ENCODE measurements at regions not wholly inside any gene's neighbourhood (a gene's known extent, or its start where the extent isn't known, plus 50 kb on each side); places are given as distances from the start of the nearest gene placed in this dataset.

DNA sequence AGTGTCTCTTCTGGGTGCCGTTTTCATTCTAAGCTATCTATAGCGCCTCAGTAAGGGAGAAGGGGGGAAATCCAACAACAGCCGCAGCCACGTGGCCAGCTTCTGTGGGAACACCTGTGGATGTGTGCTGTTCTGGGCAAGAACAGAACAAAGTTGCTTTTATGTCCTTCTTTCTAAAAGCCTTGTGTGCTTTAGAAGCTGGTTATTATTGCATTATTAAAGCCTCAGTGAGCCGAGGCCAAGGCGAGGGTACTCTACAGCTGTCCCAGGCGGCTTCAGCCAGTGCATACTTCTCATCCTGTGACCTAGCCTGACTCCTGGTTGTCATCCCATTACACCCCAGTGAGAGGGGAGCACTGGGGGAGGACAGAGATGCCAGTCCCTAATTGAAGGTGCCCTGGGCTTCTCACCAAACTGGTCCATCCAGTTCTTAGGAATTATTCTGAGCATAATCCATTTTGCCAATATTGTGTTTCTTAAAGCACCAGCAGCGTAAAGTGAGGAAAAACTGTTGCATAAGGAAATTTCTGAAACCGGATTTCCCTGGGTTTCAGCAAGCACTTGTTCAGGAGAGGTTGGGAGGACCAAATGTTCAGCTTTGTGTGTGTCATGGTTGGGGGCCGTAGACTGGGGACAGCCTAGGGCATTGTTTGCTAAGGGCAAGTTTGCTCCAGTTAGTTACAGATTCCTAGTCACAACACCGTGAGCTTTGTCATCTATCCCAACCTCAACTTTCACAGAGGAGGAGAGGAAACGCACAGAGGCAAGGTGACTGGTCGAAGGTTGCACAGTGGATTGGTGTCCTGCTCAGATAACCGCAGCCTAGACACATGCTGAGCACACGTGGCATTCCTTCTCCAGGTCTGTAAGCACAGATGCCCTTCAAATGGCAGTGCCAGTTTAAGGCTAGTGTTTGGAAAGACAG, 61.0 kb upstream of the ATP1A1 start:
- peak; percentile 70 for ATAC-seq (ENCODE audit: poor library complexity)

DNA sequence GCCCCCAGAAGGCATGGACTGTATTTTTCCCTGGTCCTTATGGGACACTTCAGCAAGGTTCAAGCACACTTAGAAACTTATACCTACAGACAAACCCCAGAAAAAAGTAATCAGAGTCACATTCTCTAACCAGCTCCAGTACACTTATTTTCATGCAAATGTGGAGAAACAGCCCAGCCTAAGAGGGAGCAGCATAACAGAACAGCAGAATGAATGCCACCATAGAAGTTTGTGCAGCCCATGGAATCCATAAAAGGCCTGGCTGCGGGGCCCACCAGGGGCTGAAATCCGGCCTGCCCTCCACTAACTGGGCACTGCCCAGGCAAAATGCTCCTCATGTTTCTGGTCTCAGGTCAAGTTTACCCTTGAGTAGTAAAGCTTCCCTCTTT, 60.4 kb upstream of the ATP1A1 start:
- ATAC-seq (ENCODE audit: poor library complexity) (no peak), DNase-seq (no peak)
- intact Hi-C loops (cut with DNase I) = no loop called here

More for the DNA sequence above, 61.0 kb upstream of the ATP1A1 start:
- intact Hi-C loops (cut with DNase I) = no loop called here
- no peak for DNase-seq

DNA sequence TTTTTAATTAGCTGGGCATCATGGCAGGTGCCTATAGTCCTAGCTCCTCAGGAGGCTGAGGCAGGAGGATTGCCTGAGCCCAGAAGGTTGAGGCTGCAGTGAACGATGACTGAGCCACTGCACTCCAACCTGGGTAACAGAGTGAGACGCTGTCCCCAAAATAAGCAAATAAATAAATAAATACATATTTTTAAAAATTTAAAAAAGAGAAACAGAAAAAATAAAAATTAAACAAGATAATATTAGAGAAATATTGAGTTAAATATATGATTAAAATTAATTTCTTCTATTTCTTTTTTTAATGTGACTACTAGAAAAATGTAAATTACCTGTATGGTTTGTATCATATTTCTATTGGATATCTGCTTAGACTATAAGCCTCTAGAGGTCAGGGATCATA, 59.3 kb upstream of the ATP1A1 start:
- DNase-seq (no peak), ATAC-seq (ENCODE audit: poor library complexity) (no peak)
- intact Hi-C loops (cut with DNase I) = no loop called here

DNA sequence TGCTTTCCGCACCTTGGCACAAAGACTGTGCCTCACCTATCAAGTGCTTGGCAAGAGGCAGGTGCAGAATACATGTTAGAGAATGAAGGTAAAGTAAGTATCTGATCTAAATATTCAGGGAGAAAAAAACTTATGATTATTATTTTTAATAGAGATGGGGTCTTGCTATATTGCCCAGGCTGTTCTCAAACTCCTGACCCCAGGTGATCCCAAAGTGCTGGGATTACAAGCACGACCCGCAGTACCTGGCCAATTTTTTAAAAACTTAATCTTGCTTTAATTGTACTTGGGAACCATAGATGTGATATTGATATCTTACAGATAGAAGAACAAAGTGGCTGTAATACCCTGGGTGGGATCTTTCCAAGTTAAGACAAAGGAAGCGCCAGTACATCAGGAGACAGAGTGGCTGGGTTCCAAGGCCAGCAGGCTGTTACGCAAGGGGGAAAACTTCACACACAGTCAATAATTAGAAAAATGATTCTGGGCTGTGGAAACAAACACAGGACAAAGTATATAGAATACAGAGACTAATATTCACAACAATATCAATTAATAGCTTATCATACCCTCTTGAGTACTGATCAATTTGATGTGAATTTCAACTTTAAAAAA, 58.6 kb upstream of the ATP1A1 start:
- ATAC-seq (ENCODE audit: poor library complexity) = no peak
- no peak for DNase-seq
- intact Hi-C loops (cut with DNase I) = no loop called here

DNA sequence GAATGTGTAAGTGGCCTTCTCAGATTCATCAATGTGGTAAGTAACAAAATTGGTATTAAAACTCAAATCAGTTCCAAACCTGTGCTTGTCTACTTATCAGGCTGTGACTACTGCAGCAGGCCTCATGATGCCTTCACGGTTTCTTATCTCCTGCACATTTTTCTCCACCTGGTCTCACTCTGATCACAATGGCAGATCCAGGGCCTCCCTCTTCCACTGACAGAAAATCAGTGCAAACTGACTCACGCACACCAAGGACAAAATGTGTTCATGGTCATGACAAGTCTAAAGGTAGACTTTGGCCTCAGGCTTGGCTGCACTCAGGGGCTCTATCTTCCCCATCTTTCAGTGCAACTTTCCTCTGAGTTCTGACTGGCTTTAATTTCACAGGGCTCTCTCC, 56.7 kb upstream of the ATP1A1 start:
- ATAC-seq (ENCODE audit: poor library complexity) (no peak), DNase-seq (no peak)
- intact Hi-C loops (cut with DNase I) = no loop called here

DNA sequence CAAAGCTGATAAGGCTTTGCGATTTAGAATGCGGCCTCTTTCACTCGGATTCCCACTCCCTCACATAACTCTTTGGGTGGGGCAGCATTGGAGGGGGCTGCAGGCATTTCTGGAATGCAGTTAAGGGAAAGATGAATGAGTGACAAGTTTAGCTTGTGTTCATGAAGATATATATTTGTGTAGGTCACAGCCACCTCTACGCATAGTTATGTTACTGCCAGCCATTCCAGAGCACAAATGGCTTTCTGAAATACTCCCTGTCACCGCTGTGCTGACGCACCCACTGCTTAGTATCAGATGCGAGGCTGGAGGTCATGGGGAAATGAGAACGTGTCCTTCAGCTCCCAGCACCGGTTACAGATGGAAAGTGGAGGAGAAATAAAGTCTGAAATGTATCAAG, 54.1 kb upstream of the ATP1A1 start:
- ATAC-seq (ENCODE audit: poor library complexity) = peak; percentile 80
- DNase-seq = no peak
- intact Hi-C loops (cut with DNase I) = no loop called here

DNA sequence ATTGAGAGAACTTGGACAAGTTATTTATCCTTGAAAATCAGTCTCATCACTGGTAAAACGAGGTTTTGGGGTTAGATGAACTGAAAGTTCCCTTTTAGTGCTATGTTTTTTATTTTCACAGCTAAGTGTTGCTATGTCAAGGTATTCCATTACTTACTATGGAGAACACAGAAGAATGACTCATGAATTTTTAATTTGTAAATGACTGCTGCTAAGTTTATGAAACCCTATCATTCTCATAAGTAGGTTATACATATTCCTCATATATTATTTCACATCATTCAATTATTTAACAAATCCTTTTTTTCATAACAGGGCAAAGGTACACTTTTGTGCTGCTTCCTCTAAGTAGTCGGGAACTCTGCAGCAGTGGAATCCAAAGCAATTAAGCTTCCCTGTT, 52.2 kb upstream of the ATP1A1 start:
- intact Hi-C loops (cut with DNase I) = no loop called here
- DNase-seq = no peak
- no peak for ATAC-seq (ENCODE audit: poor library complexity)

DNA sequence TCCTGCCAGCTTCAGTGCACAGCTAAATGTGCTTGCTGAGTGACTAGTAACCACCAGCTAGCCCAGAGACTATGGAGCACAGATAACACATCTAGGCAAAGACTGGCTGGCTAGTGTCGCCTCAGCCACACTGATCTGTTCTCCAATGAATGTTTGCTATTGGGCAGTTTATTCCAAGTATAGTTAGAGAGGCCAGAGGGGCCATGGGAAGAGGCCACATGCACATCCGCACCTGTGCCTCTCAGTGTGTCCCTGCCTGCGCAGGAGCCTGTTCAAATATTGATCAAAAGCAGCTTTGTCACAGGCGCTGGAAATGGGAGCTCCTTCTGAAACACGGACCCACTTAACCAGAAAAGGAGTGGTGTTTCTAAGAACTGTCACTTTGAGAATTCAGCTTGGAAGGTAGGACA, 51.3 kb upstream of the ATP1A1 start:
- DNase-seq = no peak
- no peak for ATAC-seq (ENCODE audit: poor library complexity)
- intact Hi-C loops (cut with DNase I) = no loop called here

DNA sequence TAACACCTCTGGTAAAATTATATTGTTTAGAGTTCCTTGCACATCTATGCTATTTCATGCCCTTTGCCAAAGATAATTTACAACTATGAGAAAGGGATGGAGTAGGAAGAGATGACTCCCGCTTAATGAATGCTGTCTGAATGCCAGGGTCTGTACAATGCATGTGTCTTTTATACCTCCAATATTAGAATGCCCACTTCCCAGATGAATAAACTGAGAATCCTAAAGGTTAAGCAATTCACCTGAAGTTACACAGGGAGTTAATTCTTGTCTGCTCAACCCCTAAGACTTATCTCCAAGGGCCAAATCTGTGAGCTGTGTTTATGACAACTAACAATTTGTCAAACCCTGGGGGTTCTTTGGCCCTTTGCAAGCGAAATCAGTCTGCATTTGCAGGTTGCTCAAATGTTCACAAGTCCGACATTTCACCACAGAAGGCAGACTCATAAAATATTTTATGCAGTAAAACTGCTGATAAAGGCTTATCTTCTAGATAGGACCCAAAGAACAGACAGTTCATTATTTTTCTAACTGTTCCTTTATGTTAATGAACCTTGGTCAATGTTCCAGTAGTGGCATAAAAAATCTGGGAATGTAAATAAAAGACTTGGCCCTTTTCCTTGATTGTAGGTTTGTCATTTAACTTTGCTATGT, 50.2 kb upstream of the ATP1A1 start:
- intact Hi-C loops (cut with DNase I) = no loop called here
- no peak for DNase-seq
- ATAC-seq (ENCODE audit: poor library complexity) = no peak
